Sigmoid colon (tissue), 6 donors: ENCODE measurements at regions not wholly inside any gene's neighbourhood (a gene's known extent, or its start where the extent isn't known, plus 50 kb on each side); places are given as distances from the start of the nearest gene placed in this dataset.

Experiments used
- DNase-seq: peaks from one replicate; pipeline ENCODE4 v3.0.0-alpha.2; 2019
- H3K27ac ChIP-seq, 4 donors: fragments of 200-600 bp; sonication (generic); one replicate each; pipeline ENCODE4 v1.5.1; 2016 to 2019; ENCODE audit warnings: mild to moderate bottlenecking in 1 of 4
- H3K27me3 ChIP-seq, 3 donors: fragments of 200-600 bp; sonication (generic); one replicate each; pipeline ENCODE4 v1.5.1; 2019; ENCODE audit warnings: mild to moderate bottlenecking in 1 of 3
- H3K36me3 ChIP-seq, 4 donors: fragments of 200-600 bp; sonication (generic); one replicate each; pipeline ENCODE4 v1.5.1; 2016 to 2019
- H3K4me1 ChIP-seq, 4 donors: fragments of 200-600 bp; sonication (generic); one replicate each; pipeline ENCODE4 v1.5.1; 2017 to 2019
- H3K4me3 ChIP-seq, 4 donors: fragments of 200-600 bp; sonication (generic); one replicate each; pipeline ENCODE4 v1.5.1; 2017 to 2019; ENCODE audit warnings: mild to moderate bottlenecking in 2 of 4, moderate library complexity in 1 of 4
- H3K9me3 ChIP-seq, 4 donors: fragments of 200-600 bp in 3 of 4; sonication (generic) in 3 of 4; one replicate each; pipeline versions ENCODE4 v1.5.1 to v1.6.1; 2013 to 2019
- EP300 ChIP-seq, 4 donors: sonication (generic); formaldehyde crosslinking; IDR thresholded peaks; one replicate each; pipeline ENCODE4 v1.6.1; 2017; ENCODE audit warnings: antibody characterized with exemption in 4 of 4
- POLR2A ChIP-seq, 2 donors: fragments of 450-650 bp; IDR thresholded peaks; one replicate each; pipeline ENCODE4 v1.6.1; 2016; ENCODE audit warnings: antibody characterized with exemption in 2 of 2, mild to moderate bottlenecking in 2 of 2, moderate library complexity in 2 of 2
- POLR2AphosphoS5 ChIP-seq, 4 donors: sonication (generic); formaldehyde crosslinking; IDR thresholded peaks; one replicate each; pipeline ENCODE4 v1.6.1; 2017; ENCODE audit warnings: antibody characterized with exemption in 4 of 4
- WGBS, 2 donors: extraction: QIAGEN DNeasy Blood & Tissue Kit; methylation state at CpG; one replicate each; pipeline ENCODE4 v1.1.7; 2013; 5-methylcytosine and 5-hydroxymethylcytosine counted together
- intact Hi-C: fragments of 100-400 bp; cut with DNase I; formaldehyde crosslinking; loops from one replicate; pipeline ENCODE4 v1.15.1; 2023
- TF ChIP-seq, protein P1 (sequence below), 4 experiments: fragments of 450-650 bp in 3 of 4; fragments of 200-600 bp in 1 of 4; IDR thresholded peaks; one replicate each; pipeline ENCODE4 v1.5.1; 2016 to 2019; ENCODE audit warnings: antibody characterized with exemption in 4 of 4, mild to moderate bottlenecking in 3 of 4, moderate library complexity in 2 of 4
- donor health status: healthy with polysubstance abuse.
- donor health status: healthy.

- H3K9me3 ChIP-seq = no peaks in the 10 kb centered on the region
- intact Hi-C loops = no loop called here
- no peaks in the 10 kb centered on the region for H3K27me3 ChIP-seq
- no peak for TF ChIP-seq POLR2A (IDR thresholded peaks at IDR 0.05)
- no peak for TF ChIP-seq EP300 (IDR thresholded peaks at IDR 0.05)
- TF ChIP-seq, protein P1, sequence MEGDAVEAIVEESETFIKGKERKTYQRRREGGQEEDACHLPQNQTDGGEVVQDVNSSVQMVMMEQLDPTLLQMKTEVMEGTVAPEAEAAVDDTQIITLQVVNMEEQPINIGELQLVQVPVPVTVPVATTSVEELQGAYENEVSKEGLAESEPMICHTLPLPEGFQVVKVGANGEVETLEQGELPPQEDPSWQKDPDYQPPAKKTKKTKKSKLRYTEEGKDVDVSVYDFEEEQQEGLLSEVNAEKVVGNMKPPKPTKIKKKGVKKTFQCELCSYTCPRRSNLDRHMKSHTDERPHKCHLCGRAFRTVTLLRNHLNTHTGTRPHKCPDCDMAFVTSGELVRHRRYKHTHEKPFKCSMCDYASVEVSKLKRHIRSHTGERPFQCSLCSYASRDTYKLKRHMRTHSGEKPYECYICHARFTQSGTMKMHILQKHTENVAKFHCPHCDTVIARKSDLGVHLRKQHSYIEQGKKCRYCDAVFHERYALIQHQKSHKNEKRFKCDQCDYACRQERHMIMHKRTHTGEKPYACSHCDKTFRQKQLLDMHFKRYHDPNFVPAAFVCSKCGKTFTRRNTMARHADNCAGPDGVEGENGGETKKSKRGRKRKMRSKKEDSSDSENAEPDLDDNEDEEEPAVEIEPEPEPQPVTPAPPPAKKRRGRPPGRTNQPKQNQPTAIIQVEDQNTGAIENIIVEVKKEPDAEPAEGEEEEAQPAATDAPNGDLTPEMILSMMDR (IDR thresholded peaks at IDR 0.05) = no peak
- no peak for TF ChIP-seq POLR2AphosphoS5 (IDR thresholded peaks at IDR 0.05)
- no peak overlapping the region for H3K4me3 ChIP-seq
- H3K4me1 ChIP-seq = no peaks in the 10 kb centered on the region
- no peak overlapping the region for H3K27ac ChIP-seq
- WGBS, 2 donors = 74 to 80% methylated on average over 2 of the region's 2 CpGs
- H3K36me3 ChIP-seq = no peaks in the 10 kb centered on the region
- no peak for DNase-seq
Measured at GRCh38 chr6:132147530-132148011, 196.4 kb upstream of the CCN2 start.

DNA sequence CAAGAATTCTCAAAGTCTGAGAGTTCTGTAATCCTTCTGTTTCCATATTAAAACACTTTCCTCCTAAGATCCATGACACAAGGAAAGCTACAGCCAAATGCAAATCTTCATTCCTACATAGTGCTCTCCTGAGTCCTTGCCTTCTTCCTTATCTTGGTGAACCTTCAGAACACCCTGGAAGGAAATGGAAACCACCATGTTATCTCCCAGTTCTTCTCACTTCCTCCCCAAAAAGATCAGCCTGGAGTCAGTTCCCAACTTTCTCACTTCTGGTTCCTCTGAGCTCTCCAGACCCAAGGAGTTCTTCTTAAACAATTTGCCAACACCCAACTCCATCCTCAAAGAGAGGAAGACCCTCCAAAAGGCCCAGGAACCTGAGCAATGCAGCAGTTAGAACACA is 193.3 kb upstream of the CCN2 start:
- intact Hi-C loops = no loop called here
- TF ChIP-seq EP300 (IDR thresholded peaks at IDR 0.05) = no peak
- TF ChIP-seq, protein P1 (IDR thresholded peaks at IDR 0.05) = no peak
- TF ChIP-seq POLR2AphosphoS5 (IDR thresholded peaks at IDR 0.05) = no peak
- no peak for TF ChIP-seq POLR2A (IDR thresholded peaks at IDR 0.05)
- Histone ChIP-seq H3K36me3 (no peaks in the 10 kb centered on the region), H3K9me3 (no peaks in the 10 kb centered on the region), H3K27ac (no peak overlapping the region), H3K4me1 (no peaks in the 10 kb centered on the region), H3K27me3 (no peaks in the 10 kb centered on the region), H3K4me3 (no peak overlapping the region)
- DNase-seq = no peak

GRCh38 chr6:132143258-132143657 is 192.1 kb upstream of the CCN2 start:
- Histone ChIP-seq H3K9me3 (no peaks in the 10 kb centered on the region), H3K4me3 (no peak overlapping the region), H3K27me3 (no peaks in the 10 kb centered on the region), H3K36me3 (no peaks in the 10 kb centered on the region), H3K4me1 (no peaks in the 10 kb centered on the region), H3K27ac (no peak overlapping the region)
- no peak for DNase-seq
- no peak for TF ChIP-seq POLR2AphosphoS5 (IDR thresholded peaks at IDR 0.05)
- TF ChIP-seq, protein P1 (IDR thresholded peaks at IDR 0.05) = no peak
- no peak for TF ChIP-seq POLR2A (IDR thresholded peaks at IDR 0.05)
- no peak for TF ChIP-seq EP300 (IDR thresholded peaks at IDR 0.05)
- 61 to 69% methylated on average over 1 of the region's 1 CpG for whole genome bisulfite sequencing, 2 donors
- intact Hi-C loops = no loop called here

DNA sequence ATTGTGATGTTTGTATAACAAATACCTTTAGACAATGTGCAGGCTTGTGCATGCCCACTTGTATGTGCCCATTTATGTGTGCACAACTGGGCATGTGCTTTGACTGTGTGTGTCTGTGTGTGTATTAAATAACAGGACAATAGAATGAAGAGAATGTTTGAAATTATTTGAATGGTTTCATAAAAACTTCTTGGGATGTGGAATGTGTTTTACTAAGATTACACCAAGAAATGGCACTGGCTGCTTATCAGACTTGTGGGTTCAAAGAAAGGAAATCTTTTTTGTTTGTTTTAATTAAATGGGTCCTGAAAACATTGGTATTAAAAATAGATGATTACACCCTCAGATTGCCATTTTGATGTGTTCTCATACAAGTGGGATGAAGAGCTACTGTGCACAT is 191.6 kb upstream of the CCN2 start:
- H3K9me3 ChIP-seq = no peaks in the 10 kb centered on the region
- DNase-seq = no peak
- TF ChIP-seq, protein P1 (IDR thresholded peaks at IDR 0.05) = no peak
- TF ChIP-seq POLR2AphosphoS5 (IDR thresholded peaks at IDR 0.05) = no peak
- no peak for TF ChIP-seq POLR2A (IDR thresholded peaks at IDR 0.05)
- TF ChIP-seq EP300 (IDR thresholded peaks at IDR 0.05) = no peak
- no peaks in the 10 kb centered on the region for H3K4me1 ChIP-seq
- no peak overlapping the region for H3K4me3 ChIP-seq
- H3K36me3 ChIP-seq = no peaks in the 10 kb centered on the region
- no peak overlapping the region for H3K27ac ChIP-seq
- intact Hi-C loops = no loop called here
- H3K27me3 ChIP-seq = no peaks in the 10 kb centered on the region

DNA sequence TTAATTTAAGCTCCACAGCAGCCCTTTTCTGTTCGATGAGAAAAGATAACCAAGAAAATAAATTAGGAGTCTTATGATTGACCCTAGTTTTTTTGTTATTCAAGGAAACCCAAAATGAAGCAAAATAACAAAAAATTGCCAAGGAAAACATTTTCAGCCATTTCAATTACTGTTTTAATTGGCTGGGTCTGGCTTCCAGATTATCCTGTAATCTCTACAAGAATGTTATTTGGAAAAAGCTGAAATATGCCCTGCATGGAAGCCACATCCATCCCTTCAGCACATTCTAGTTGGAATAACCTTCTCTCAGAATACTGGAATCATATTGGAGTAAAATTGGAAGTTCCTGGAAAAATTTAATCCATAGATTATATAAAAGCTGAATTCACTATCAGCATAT is 191.1 kb upstream of the CCN2 start:
- WGBS, 2 donors = 86 to 90% methylated on average over 1 of the region's 1 CpG
- no peak for TF ChIP-seq POLR2AphosphoS5 (IDR thresholded peaks at IDR 0.05)
- TF ChIP-seq POLR2A (IDR thresholded peaks at IDR 0.05) = no peak
- no peak for TF ChIP-seq EP300 (IDR thresholded peaks at IDR 0.05)
- TF ChIP-seq, protein P1 (IDR thresholded peaks at IDR 0.05) = no peak
- no peaks in the 10 kb centered on the region for H3K36me3 ChIP-seq
- DNase-seq = no peak
- no peak overlapping the region for H3K4me3 ChIP-seq
- H3K9me3 ChIP-seq = no peaks in the 10 kb centered on the region
- H3K27me3 ChIP-seq = no peaks in the 10 kb centered on the region
- no peaks in the 10 kb centered on the region for H3K4me1 ChIP-seq
- intact Hi-C loops = no loop called here
- H3K27ac ChIP-seq = no peak overlapping the region
